Germinal center (tissue), 1 donor: ENCODE measurements at regions not wholly inside any gene's neighbourhood (a gene's known extent, or its start where the extent isn't known, plus 50 kb on each side); places are given as distances from the start of the nearest gene placed in this dataset.

Experiments used
- DNase-seq: peaks from one replicate; pipeline ENCODE4 v3.0.0; 2012; ENCODE audit warnings: mixed read lengths, low spot score

- no peak for DNase-seq
Observed at GRCh38 chr2:74036010-74036409, 51.3 kb downstream of the TET3 start.

GRCh38 chr2:74036450-74037195 is 51.9 kb downstream of the TET3 start:
- no peak for DNase-seq

- DNase-seq = peak; percentile 84
Observed at GRCh38 chr2:74037379-74037860, 52.7 kb downstream of the TET3 start.

- DNase-seq = no peak
Observed at GRCh38 chr2:74039611-74040010, 54.9 kb downstream of the TET3 start.

GRCh38 chr2:74041182-74041581 is 56.5 kb downstream of the TET3 start:
- DNase-seq = no peak

- no peak for DNase-seq
Observed at GRCh38 chr2:74041726-74042125, 57.0 kb downstream of the TET3 start.

GRCh38 chr2:74042606-74043005 is 57.9 kb downstream of the TET3 start:
- DNase-seq = no peak

- DNase-seq = no peak
Observed at GRCh38 chr2:74043345-74044329, 58.9 kb downstream of the TET3 start.

- no peak for DNase-seq
Observed at GRCh38 chr2:74044999-74045398, 60.3 kb downstream of the TET3 start.

- no peak for DNase-seq
Observed at GRCh38 chr2:74045454-74045853, 60.7 kb downstream of the TET3 start.

GRCh38 chr2:74046441-74046840 is 61.7 kb downstream of the TET3 start:
- no peak for DNase-seq

GRCh38 chr2:74047152-74047551 is 62.4 kb downstream of the TET3 start:
- DNase-seq = no peak

- no peak for DNase-seq
Observed at GRCh38 chr2:74048147-74048546, 63.4 kb downstream of the TET3 start.

- no peak for DNase-seq
Observed at GRCh38 chr2:74048843-74049519, 64.3 kb downstream of the TET3 start.

GRCh38 chr2:74050151-74050550 is 65.4 kb downstream of the TET3 start:
- no peak for DNase-seq

GRCh38 chr2:74051504-74051903 is 66.8 kb downstream of the TET3 start:
- DNase-seq = no peak

GRCh38 chr2:74052732-74053710 is 68.3 kb downstream of the TET3 start:
- DNase-seq = peak; percentile 44

GRCh38 chr2:74053959-74054715 is 69.4 kb downstream of the TET3 start:
- DNase-seq = no peak

- no peak for DNase-seq
Observed at GRCh38 chr2:74059137-74059775, 74.5 kb downstream of the TET3 start.

GRCh38 chr2:74063486-74063885 is 78.8 kb downstream of the TET3 start:
- no peak for DNase-seq
